ENCODE measurements at regions not wholly inside any gene's neighbourhood (a gene's known extent, or its start where the extent isn't known, plus 50 kb on each side); places are given as distances from the start of the nearest gene placed in this dataset.
"Not testable (repeated sequence)": the region's sequence is repeated elsewhere in the genome, so short reads cannot be mapped to it uniquely, and the experiment has no call there.

DNA sequence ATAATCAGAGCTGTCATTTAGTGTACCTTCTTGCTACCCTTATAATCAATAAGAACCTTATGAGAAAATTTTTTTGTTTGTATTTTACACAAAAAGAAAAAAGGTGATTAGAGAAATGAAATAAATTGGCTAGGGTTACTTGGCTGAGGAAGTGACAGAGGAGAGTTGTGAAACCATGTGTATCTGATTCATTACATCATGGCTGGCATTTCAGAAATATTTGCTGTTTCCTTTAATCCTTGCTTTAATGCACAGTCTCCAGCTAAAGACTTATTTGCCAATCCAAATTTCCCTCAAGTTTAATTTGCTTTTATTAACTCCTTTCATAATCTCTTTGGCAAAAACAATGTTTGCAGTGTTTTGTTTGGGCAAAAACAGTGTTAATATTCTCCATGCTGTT is 543.1 kb downstream of the KIF4B start:
- Histone ChIP-seq H3K27me3 (ENCODE audit: low read depth) (no peaks in the 10 kb centered on the region), H3K9me3 (no peaks in the 10 kb centered on the region), H3K4me1 (no peaks in the 10 kb centered on the region), H3K36me3 (replicated peaks) (no peaks in the 10 kb centered on the region), H3K4me3 (no peak overlapping the region)
- DNase-seq (ENCODE audit: low spot score in 2 of 2), result no peak
- in situ Hi-C loops (cut with MboI; ENCODE audit: low sequenced_read_pairs), result no loop called here

GRCh38 chr5:155562158-155562557 is 548.6 kb downstream of the KIF4B start:
- Histone ChIP-seq H3K4me1 (no peaks in the 10 kb centered on the region), H3K9me3 (no peaks in the 10 kb centered on the region), H3K4me3 (no peak overlapping the region), H3K27me3 (ENCODE audit: low read depth) (no peaks in the 10 kb centered on the region), H3K36me3 (replicated peaks) (no peaks in the 10 kb centered on the region)
- DNase-seq (ENCODE audit: low spot score in 2 of 2), result no peak
- in situ Hi-C loops (cut with MboI; ENCODE audit: low sequenced_read_pairs), result no loop called here

DNA sequence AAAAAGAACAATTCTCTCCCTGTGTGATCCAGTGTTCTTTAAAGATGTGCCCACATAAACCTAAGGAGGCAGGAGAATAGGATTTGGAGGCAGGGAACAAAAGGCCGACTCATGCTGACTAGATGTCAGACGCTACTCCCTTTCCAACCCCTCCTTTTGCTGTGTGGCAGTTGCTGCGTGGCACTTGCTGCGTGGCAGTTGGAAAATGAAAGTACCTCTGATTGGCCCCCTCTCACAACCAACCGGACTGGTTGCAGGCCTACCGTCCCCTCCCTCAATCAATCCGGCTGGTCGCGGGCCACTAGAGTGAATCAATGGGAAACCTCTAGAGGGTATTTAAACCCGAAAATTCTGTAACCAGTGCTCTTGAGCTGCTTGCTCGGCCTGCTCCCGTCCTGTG is 551.0 kb downstream of the KIF4B start:
- Histone ChIP-seq H3K4me1 (no peaks in the 10 kb centered on the region), H3K27me3 (ENCODE audit: low read depth) (no peaks in the 10 kb centered on the region), H3K9me3 (no peaks in the 10 kb centered on the region), H3K36me3 (replicated peaks) (no peaks in the 10 kb centered on the region), H3K4me3 (no peak overlapping the region)
- no peak for DNase-seq (ENCODE audit: low spot score in 2 of 2)
- in situ Hi-C loops (cut with MboI; ENCODE audit: low sequenced_read_pairs), result no loop called here

GRCh38 chr5:155575861-155576260 is 562.3 kb downstream of the KIF4B start:
- Histone ChIP-seq H3K4me1 (no peaks in the 10 kb centered on the region), H3K36me3 (replicated peaks) (no peaks in the 10 kb centered on the region), H3K27me3 (ENCODE audit: low read depth) (no peaks in the 10 kb centered on the region), H3K4me3 (no peak overlapping the region), H3K9me3 (no peaks in the 10 kb centered on the region)
- in situ Hi-C loops (cut with MboI; ENCODE audit: low sequenced_read_pairs), result no loop called here
- no peak for DNase-seq (ENCODE audit: low spot score in 2 of 2)

- in situ Hi-C loops (cut with MboI; ENCODE audit: low sequenced_read_pairs); DNase-seq (ENCODE audit: low spot score in 2 of 2); H3K27me3 ChIP-seq (ENCODE audit: low read depth); H3K9me3 ChIP-seq; H3K36me3 ChIP-seq (replicated peaks); H3K4me3 ChIP-seq; H3K4me1 ChIP-seq: not testable (repeated sequence)
Measured at GRCh38 chr5:155586808-155587207, 573.3 kb downstream of the KIF4B start.

DNA sequence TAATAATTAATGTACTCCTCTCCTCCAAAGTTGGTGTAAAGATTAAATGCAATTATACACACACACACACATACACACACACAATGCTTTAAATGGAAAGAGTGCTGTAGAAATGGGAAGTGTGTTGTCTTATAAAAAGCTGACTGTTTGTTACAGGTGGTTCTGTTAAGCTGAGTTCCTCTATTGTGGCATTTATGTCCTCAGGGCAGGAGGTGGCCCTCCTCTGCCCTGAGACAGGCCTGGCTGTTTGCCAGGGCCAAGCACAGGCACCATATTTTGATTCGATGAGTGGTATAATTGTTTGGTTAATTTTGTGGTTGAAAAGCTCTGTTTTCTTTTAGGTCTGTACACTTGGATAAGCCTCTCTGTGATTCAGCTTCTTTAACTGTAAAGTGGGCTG is 573.9 kb downstream of the KIF4B start:
- Histone ChIP-seq H3K27me3 (ENCODE audit: low read depth) (no peaks in the 10 kb centered on the region), H3K4me3 (no peak overlapping the region), H3K36me3 (replicated peaks) (no peaks in the 10 kb centered on the region), H3K4me1 (no peaks in the 10 kb centered on the region), H3K9me3 (no peaks in the 10 kb centered on the region)
- in situ Hi-C loops (cut with MboI; ENCODE audit: low sequenced_read_pairs), result no loop called here
- no peak for DNase-seq (ENCODE audit: low spot score in 2 of 2)

DNA sequence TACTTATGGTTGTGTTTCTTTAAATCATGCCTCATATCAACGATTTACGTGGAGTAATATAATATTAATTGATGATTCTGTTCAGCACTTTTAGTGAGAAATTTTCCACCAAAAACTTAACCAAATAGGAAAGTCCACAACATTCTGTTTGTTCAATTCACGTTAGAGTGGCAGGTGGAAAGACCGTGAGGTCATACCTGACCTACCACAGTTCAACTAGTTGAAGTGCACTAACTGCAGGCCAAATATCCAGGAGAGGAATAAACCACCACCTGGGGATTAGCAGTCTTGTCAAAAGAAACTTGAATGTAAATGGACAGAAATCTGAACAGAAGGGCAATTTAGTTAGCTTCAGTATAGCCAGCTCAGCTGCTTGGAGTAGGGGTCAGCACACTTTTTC is 577.7 kb downstream of the KIF4B start:
- H3K27me3 ChIP-seq (ENCODE audit: low read depth), result no peaks in the 10 kb centered on the region
- no peaks in the 10 kb centered on the region for H3K9me3 ChIP-seq
- no peaks in the 10 kb centered on the region for H3K4me1 ChIP-seq
- H3K36me3 ChIP-seq (replicated peaks), result no peaks in the 10 kb centered on the region
- in situ Hi-C loops (cut with MboI; ENCODE audit: low sequenced_read_pairs), result no loop called here
- no peak overlapping the region for H3K4me3 ChIP-seq
- DNase-seq (ENCODE audit: low spot score in 2 of 2), result no peak

DNA sequence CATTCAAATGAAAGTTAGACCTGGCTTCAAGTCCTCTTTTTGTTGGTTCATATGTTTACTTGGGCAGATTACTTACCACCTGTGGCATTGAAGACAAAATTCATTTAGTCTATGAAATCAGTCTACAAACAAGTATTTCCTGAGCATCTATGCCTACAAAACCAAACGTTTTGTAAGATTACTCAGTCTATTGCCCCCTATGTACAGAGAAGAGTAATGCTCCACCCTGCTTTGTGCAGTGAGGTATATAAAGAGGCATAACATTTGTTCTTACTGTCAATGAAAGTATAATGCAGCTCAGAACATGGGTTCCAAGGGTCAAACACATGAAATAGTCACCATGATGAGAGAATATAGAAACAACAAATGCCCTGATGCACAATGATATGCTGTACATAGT is 580.7 kb downstream of the KIF4B start:
- H3K9me3 ChIP-seq, result no peaks in the 10 kb centered on the region
- no peak for DNase-seq (ENCODE audit: low spot score in 2 of 2)
- H3K27me3 ChIP-seq (ENCODE audit: low read depth), result no peaks in the 10 kb centered on the region
- in situ Hi-C loops (cut with MboI; ENCODE audit: low sequenced_read_pairs), result no loop called here
- no peaks in the 10 kb centered on the region; the same call in 1 of the 2 replicates for H3K4me1 ChIP-seq
- no peak overlapping the region for H3K4me3 ChIP-seq
- no peaks in the 10 kb centered on the region for H3K36me3 ChIP-seq (replicated peaks)

DNA sequence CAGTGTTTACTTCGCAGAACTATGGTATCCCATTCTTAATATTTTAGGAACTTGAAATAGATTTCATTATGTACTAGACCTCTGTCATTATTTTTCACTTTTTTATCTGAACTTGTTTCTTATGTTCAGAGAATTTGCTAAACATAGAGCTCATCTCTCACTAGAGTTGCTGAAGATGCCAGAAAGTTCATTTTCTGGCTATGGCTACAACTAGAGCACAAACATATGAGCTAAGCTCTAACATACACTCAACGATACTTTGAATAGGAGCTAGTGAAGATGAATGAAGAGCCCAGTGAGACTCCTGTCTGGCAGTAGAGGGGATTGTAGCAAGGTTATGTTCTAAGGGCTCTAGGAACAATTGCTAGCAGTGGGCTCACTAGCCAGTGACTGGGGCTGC is 582.2 kb downstream of the KIF4B start:
- Histone ChIP-seq H3K27me3 (ENCODE audit: low read depth) (no peaks in the 10 kb centered on the region), H3K4me3 (no peak overlapping the region), H3K36me3 (replicated peaks) (no peaks in the 10 kb centered on the region), H3K4me1 (no peaks in the 10 kb centered on the region; the same call in 1 of the 2 replicates), H3K9me3 (no peaks in the 10 kb centered on the region)
- DNase-seq (ENCODE audit: low spot score in 2 of 2), result no peak
- in situ Hi-C loops (cut with MboI; ENCODE audit: low sequenced_read_pairs), result no loop called here

GRCh38 chr5:155598552-155598951 is 585.0 kb downstream of the KIF4B start:
- Histone ChIP-seq H3K4me3 (no peak overlapping the region), H3K4me1 (no peaks in the 10 kb centered on the region; the same call in 1 of the 2 replicates), H3K36me3 (replicated peaks) (no peaks in the 10 kb centered on the region), H3K27me3 (ENCODE audit: low read depth) (no peaks in the 10 kb centered on the region), H3K9me3 (no peaks in the 10 kb centered on the region)
- in situ Hi-C loops (cut with MboI; ENCODE audit: low sequenced_read_pairs), result no loop called here
- DNase-seq (ENCODE audit: low spot score in 2 of 2), result no peak

DNA sequence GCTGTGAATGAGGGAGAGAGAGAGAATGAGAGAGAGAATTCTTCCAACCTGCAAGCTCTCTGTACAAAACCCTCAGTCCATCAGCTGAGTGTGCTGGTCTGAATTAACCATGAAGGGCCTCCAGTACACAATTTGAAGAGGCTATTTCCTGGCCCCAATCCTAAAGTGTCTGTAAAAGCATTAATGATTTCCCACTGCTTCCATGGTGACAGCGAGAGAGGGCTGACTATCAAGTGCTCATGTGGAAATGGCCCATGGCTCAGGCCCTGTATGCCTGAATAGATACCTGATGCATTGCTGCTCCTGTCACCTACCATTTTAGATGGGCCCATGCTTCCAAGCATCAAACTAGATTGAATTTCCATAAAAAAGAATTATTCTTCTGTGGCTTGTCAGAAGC is 592.4 kb downstream of the KIF4B start:
- Histone ChIP-seq H3K27me3 (ENCODE audit: low read depth) (no peaks in the 10 kb centered on the region), H3K9me3 (no peaks in the 10 kb centered on the region), H3K4me3 (no peak overlapping the region), H3K4me1 (no peaks in the 10 kb centered on the region), H3K36me3 (replicated peaks) (no peaks in the 10 kb centered on the region)
- in situ Hi-C loops (cut with MboI; ENCODE audit: low sequenced_read_pairs), result loop anchor here (25.0 kb wide), 2 partner anchors 1206 to 1531 kb away; partner anchors contain the start of gene MED7
- no peak for DNase-seq (ENCODE audit: low spot score in 2 of 2)

- no peaks in the 10 kb centered on the region for H3K9me3 ChIP-seq
- peak; percentile 9 to 73 for DNase-seq (ENCODE audit: low spot score in 2 of 2)
- H3K27me3 ChIP-seq (ENCODE audit: low read depth), result no peaks in the 10 kb centered on the region; the same call in none of the 2 replicates
- H3K4me1 ChIP-seq, result no peaks in the 10 kb centered on the region
- no peak overlapping the region for H3K4me3 ChIP-seq
- H3K36me3 ChIP-seq (replicated peaks), result no peaks in the 10 kb centered on the region
- in situ Hi-C loops (cut with MboI; ENCODE audit: low sequenced_read_pairs), result loop anchor here (25.0 kb wide), 2 partner anchors 1195 to 1520 kb away; partner anchors contain the start of gene MED7
Measured at GRCh38 chr5:155616779-155617392, 603.3 kb downstream of the KIF4B start.

GRCh38 chr5:155619688-155620087 is 606.1 kb downstream of the KIF4B start:
- Histone ChIP-seq H3K9me3 (no peaks in the 10 kb centered on the region), H3K36me3 (replicated peaks) (no peaks in the 10 kb centered on the region), H3K27me3 (ENCODE audit: low read depth) (no peaks in the 10 kb centered on the region), H3K4me1 (no peaks in the 10 kb centered on the region), H3K4me3 (no peak overlapping the region)
- DNase-seq (ENCODE audit: low spot score in 2 of 2), result no peak
- in situ Hi-C loops (cut with MboI; ENCODE audit: low sequenced_read_pairs), result loop anchor here (25.0 kb wide), 2 partner anchors 1193 to 1518 kb away; partner anchors contain the start of gene MED7

DNA sequence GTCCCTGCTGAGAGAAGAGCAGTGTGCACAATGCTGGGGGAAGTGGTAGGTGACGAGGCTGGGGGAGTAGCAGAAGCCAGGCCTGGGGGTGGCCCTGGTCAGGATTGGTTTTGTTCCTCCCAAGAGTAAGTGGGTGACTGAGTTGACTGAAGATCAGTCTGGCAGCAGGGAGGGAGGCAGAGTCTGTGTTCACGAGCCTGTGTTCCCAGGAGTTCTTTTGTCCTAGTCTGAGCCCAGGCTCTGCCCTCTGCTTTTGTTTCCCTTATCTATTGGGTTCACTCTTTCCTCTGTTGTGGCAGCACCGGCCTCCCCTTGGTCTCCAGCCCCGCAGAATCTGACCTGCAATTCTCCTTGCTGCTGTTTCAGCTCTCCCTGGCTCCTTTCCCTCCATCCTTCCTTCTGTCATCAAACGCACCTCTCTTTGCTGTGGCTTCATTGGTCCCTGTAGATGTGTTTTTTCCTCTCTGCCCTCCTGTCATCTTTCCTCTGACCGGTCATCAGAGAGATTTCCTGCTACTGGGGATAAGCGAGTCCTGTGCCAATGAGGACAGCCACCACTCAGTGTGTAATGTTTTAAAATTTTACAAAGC is 607.4 kb downstream of the KIF4B start:
- H3K4me3 ChIP-seq, result no peak overlapping the region
- no peaks in the 10 kb centered on the region for H3K36me3 ChIP-seq (replicated peaks)
- H3K27me3 ChIP-seq (ENCODE audit: low read depth), result no peaks in the 10 kb centered on the region
- in situ Hi-C loops (cut with MboI; ENCODE audit: low sequenced_read_pairs), result loop anchor here (25.0 kb wide), 2 partner anchors 1191 to 1516 kb away; partner anchors contain the start of gene MED7
- H3K4me1 ChIP-seq, result no peaks in the 10 kb centered on the region
- no peak for DNase-seq (ENCODE audit: low spot score in 2 of 2)
- H3K9me3 ChIP-seq, result no peaks in the 10 kb centered on the region
